Activated gamma-delta T cell treated with anti-CD3 and anti-CD28 coated beads, Interleukin-2, amount 50 U/mL, for 16 hours (primary cell): ENCODE measurements at regions not wholly inside any gene's neighbourhood (a gene's known extent, or its start where the extent isn't known, plus 50 kb on each side); places are given as distances from the start of the nearest gene placed in this dataset.

Experiments used
- DNase-seq: peaks from one replicate; pipeline ENCODE4 v3.0.0-alpha.2; 2020; ENCODE audit warnings: low read depth

DNA sequence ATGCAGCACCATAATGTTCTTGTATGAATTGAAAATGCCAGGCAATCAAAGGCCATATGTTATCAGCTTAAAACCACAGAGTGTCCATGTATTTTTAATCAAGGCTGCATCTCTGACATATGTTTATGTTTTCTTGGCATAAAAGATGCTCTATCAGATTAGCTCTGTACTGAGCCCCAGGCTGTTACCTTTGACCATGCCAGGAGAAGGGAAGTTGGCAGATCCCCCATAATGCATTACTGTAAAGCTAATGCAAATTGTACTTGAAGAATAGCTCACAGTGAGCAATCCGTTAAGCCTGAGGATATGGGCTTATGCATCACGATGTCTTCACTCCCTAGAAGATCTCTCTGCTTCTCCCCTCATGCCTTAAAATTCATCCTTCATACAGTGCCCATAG, 414.4 kb downstream of the BRINP1 start:
- DNase-seq, result no peak

DNA sequence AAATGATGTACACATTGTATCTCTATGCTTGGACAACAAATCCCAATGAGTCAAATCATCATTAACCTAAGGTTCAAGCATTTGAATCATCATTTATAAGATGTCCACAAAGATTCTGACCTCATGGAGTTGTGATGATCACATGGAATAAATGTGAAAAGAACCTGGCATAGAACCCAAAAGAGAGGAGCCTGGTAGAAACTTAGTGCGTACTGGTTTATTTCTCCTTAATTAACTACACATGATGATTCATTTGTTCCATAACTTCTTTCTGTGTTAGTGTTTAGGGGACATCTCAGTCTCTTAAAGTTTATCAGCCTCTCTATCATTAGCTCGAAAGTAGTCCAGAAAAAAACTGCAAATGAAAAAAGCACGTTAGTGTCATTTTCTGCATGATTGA, 411.6 kb downstream of the BRINP1 start:
- DNase-seq, result no peak

DNA sequence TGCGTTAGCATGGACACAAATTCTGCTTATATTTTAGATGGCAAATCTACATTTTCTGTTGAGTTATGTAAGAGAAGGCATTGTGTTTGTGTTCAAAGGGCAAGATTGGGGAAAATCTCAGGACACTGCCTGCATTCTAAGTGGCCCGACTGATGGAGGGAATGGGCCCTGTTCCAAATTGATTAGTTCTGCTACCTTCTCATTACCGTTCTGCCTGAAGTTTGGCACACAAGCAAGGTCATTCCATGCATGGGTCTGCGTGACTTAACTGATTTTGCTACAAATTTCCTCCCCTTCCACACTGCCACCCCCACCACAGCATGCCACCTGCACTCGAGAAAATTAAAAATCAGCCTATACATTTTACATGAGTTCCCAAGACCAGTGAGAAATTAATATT, 409.9 kb downstream of the BRINP1 start:
- no peak for DNase-seq

DNA sequence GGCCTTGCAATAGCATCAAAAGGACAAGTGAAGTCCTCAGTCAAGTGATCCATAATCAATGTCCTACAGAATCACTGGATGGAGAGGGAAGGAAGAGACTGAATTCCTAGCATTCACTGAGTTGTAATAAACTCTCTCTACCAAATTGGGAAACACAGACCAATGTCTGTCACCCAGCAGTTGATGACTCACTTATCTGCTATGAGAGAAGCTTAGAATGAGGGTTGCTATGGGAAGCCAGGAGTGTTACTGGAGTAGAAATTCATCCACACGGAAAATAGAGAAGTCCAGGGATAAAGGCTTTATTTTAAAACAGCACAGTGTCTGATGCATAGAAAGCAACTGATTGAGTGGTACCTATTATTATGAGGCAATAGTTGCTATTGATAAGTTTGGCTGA, 407.4 kb downstream of the BRINP1 start:
- no peak for DNase-seq

DNA sequence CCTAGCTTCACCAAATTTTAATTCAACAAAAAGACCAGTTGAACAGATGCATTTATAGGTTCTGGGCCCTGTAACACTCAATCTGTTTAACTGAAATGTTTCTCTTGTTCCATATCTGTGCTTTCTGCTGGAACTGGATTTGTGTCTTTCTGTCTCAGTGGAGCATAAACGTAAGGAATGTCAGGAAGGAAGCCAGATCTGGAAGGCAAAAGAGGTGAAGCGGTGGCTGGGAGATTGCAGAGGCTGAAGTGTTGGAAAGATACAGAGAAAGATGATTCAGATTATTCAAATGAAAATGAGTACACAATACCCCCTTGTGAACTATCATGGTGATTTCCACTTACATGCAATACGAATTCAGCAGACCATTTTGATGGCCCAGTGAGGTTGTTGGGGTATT, 406.8 kb downstream of the BRINP1 start:
- DNase-seq, result no peak

DNA sequence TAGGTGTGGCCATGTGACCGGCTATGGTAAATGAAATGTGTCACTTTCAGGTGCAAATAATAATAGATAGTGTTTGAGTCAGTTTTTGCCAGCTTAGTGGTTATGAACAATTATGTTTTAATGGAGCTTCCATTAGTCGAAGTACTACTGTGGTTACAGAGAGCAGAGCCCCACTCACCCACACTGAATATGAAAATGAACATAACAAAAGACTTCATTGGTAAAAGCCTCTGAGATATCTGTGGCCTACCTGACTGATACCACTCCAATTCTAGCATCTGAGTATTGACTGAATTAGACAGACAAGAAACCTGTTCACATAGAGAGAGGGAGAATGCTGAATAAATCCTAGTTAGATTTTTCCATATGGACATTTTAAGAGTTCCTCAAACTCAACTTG, 405.6 kb downstream of the BRINP1 start:
- DNase-seq, result no peak

DNA sequence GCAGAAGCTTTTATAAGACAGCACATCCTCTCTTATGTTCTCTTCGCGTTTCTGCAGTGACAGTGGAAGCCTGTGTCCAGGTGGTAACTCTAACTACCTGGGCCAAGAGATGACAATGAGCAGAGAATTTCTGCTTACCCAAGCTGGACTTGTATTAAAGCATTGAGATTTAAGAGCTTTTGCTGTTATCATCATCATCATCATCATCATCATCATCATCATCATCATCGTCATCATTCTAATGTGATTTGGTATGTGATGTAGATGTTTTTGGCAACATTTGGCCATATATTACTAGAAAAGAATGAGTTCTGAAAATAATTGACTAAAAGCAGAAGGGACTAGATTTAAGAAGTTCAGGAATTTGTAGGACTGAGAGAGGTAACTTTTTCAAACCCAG, 401.3 kb downstream of the BRINP1 start:
- DNase-seq, result no peak

DNA sequence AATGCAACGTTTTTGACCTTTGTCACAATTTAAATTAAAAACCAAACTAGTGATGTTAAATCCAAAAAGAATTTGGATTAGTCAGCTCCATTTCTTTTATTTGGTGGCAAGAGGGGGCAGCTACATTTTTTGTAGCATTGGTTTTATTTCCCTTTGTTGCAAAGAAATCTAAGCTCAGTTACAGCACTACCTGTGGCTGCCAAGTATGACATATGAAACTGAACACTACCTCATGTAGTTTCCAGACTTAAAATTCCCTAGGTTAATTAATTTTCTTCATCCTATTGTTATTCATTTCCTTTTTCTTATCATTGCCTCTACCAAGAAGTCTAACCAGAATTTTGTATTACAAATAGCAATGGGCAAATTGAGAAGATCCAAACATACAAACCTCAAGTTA, 393.5 kb downstream of the BRINP1 start:
- DNase-seq, result no peak

DNA sequence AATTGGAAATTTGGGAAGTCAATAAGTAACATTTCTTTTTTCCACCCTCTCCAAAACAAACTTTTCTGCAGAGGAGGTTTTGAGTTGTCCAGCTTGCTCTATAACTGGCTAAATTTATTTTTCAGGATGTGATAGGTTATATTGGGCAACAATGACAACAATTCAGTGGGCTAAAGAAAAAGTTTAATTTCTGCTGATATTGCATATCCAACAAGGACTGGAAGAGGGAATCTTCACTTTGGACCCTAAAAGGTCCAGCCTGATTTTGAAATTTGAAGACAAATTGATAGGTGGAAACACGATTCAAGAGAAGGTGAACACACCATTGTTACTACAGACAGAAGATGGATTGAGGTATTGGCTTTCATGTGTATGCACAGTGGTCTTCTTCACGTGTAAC, 393.1 kb downstream of the BRINP1 start:
- no peak for DNase-seq

DNA sequence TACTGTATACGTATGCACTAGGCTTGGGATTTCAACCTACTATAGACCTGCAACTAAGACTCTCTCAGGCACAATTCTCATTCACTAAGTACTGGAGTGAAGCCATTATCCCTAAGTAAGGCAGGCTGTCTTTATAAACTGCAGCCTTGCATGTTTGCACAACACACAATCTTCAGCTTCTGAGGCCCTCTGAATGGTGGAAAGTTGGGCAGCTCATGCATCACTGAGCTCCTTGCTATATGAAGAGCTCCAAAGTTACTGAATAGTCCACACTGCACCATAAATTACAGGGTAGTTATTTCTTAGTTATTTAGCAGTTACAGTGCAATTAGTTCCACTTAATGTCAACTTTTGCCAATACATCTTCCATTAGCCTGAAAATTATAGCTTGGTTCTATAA, 384.6 kb downstream of the BRINP1 start:
- no peak for DNase-seq

DNA sequence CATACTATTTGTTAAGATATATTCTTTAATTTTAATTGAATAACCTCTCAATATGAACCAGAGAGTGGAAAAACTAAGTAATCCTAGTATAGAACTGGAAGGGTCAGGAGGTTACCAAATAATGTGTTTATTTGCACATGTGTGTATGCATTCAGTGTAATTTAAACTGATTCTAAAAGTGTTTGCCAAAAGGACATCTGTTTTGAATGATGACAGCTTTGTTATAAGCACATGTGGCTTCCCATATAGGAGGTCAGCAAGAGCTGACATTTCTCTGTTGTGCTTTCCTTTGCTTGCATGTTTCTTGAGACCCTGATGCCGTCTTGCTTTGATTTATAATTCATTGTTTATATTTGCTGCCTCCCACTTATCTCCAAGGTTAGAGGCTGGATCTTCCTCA, 383.4 kb downstream of the BRINP1 start:
- no peak for DNase-seq

DNA sequence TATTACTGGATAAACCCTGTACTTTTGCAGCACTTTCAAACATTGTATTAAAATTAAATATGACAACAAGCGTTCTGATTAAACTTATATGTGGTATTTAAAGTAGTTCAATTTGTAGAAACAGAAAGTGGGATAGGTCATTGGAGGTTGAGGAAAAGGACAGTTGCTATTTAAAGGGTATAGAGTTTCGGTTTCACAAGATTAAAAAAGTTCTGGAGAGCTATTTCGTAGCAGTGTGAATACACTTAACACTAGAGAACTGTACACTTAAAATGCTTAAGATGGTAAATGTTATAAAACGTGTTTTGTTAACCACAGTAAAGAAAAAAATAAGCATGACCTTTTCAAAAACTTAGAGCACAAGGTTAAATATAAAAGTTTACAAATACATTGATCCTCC, 382.1 kb downstream of the BRINP1 start:
- no peak for DNase-seq

DNA sequence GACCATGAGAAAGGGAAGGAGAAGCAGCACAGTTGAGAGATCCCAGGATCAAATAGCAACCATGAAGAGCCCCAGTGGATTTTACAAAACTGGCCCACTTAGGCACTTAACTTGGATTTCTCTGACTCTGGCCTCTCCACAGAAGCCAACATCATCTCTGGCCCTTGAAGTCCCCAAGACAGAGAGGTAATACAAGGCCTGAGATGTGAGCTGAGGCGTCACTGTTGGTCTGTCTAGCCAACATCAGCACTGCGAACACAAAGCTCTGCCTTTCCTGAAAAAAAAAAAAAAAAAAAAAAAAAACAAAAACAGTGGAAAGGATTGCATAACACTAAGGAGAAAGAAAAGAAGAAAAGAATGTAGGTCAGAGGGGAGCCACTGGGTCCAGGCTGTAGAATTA, 378.3 kb downstream of the BRINP1 start:
- DNase-seq, result no peak

DNA sequence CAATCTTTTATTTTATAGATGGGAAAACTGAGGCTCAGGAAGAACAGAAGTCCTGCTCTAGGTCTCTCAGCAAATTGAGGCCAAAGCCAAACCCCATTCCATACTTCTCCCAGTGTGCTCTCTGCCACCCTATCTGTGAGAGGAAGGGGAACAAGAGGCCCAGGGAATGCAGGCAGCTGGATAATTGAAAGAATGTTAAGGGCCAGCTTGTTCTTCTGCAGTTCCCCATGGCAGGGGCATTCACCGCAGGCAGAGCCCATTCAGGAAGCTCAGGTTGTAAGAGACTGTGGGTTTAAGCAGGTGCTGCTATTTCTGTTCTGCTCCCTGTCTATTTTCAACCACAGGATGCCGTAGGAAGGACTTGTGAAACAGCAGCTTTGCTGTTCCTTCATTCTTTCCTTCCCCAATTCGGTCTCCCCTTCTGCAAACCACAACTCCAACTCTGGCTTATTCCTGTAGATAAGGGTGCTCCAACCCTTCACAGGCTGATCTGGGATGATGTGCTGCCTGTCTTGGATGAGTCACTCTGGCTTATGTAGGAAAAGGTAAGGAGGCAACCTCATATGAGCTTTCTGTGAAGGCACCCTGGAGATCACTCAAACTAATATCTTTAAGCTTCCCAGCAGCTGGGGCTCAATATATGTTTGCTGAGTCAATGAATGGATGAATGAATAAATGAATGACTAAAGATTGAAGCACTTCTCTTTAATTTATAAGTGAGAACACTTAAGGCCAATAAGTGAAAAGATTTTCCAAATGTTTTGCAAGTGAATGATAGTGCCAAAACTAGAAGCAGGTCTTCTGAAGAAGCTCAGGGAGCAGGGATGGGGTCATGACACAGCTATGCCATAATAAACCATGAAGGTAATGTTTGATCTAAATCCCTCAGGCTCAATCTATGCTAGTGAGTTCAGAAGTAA, 377.6 kb downstream of the BRINP1 start:
- DNase-seq, result no peak

DNA sequence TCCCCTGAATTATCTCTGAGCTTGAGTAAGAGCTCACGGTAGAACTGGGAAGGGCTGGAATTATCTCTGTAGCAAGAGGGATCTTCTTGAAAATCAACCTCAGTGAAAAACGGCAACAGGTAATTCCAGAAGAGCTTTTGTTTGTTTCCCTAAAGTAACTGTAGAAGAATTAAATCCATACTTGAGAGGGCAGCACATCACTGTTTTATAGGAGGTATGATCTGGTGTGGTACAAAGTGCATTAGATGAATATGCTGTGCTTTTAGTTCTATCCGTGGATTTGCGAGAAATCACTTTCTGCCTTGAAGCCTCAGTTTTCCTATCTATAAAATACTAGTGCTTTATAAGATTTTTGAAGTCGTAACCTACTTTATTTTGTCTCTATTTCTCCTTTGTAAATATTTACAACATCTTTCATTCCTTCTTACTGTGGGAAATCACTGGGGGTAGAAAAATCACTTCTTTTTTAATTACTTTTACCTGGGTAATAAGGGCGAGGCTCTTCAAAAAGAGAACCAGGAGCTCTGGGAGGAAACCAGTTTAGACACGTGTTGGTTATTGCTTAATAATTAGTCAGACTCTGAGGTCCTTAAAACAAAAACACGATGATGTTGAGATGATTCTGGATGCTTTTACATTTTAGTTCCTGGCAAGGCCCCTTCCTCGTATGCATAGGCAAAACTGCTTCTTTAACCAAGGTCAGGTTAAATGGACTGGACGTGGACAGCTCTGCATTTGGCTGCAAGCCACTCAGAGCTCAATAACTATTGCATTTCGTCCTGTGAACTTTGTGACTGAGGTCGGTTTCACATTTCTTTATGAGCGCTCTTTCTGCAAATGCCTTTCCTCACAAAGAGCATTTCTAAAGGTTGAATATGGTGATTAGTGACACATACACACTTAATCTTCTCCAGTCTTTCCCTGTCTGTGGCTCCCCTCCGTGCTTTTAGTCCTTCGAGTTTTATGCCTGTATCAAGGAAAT, 376.1 kb downstream of the BRINP1 start:
- no peak for DNase-seq

DNA sequence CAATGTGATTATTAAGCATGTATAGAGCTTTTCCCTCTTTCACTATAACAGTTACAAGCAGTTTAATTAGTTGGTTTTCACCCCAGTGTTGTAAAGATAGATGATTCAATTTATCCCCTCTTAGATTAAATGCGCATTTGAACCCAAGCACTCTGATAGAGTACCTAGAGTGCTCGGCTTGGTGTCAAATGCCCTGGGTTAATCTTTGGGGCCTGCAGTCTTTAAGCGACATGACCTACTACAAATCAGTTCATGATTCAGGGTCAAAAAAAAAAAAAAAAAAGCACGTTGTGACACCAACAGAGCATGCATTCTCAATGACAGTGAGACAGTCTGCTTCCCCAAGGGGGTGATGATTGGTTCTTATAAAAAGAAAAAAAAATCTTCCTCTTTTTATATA, 375.3 kb downstream of the BRINP1 start:
- DNase-seq, result no peak

DNA sequence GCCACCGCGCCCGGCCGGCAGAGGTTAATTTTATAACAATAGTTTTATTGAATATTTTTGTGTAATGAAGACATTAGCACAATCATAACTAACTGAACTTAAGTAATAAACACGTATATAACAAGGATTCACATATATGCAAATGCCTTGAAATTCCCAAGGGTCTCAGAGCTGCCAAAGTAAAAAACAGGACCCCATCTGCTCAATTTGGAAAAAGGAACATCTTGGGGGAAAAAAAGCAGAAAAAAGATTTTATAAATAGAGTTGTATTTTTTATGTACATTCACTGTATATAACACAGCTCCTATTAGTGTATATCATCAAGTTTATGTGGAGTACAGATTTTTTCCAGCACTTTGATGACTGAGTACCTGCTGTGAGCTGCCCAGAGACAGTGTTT, 366.7 kb downstream of the BRINP1 start:
- DNase-seq, result no peak

DNA sequence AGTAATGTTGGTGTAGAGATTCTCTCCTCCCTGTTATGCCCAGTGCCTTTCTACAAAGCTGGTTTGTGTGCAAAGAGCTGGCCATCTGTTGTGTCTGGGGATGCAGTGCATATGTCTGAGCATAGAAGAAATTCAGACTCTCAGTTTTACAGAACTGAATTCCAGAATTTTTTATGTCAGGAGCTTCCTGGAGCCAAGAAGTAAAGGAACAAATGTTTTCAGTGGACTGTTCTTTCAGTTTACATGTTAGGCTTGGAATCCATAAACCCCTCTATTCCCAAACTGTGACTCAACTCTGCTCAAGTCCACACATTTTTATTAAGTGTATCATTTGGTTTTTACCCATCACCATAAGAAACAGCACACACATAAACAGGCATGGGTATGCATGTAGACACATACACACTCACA, 366.0 kb downstream of the BRINP1 start:
- DNase-seq, result no peak

DNA sequence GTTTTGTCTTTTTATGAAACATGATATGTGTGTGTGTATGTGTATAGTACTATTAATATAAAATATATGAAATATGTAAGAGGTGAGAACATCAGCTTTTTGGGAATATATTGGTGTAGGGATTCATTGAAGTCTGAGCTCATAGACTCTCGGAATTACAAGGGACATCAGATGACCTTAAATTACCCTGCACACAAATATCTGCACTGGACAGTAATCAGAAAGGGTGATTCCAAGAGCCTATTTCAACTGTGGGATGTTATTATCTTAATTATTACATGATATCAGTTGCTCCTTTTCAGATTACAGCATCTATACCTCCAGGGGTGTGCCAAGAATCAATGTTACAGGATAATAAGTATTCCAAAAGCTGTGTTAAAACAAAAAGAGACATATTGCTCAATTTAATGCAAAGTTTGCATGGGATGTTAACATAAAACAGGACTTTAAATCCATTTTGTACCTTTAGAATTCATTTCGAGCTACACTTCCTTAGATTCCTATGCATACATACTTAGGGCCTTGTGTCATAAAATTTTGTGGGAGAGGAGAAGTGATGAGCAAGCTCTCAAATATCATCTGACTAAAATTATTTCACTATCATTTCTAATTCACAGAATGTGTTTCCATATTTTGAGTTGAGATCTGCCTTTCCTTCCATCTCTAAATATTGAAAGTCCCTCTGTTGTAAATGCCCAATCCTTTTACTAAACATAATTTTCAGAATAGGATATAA, 365.2 kb downstream of the BRINP1 start:
- DNase-seq, result no peak

DNA sequence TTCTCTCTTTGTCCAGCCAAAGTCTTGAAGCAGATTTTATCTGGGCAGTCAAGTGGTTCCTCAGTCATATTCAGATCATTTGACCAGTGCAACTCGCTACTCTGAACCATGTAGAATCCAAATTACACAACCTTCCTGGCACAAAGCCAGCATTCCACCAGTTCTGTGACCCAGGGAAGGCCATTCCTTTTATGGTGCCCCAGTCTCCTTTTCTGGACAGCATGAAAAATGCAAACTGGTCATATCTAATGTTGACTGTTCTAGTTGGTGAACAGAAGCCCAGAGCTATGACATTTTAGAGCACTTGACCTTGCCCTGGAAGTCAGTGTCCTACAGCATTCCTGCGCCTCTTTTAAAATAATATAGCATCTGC, 364.6 kb downstream of the BRINP1 start:
- DNase-seq, result no peak

DNA sequence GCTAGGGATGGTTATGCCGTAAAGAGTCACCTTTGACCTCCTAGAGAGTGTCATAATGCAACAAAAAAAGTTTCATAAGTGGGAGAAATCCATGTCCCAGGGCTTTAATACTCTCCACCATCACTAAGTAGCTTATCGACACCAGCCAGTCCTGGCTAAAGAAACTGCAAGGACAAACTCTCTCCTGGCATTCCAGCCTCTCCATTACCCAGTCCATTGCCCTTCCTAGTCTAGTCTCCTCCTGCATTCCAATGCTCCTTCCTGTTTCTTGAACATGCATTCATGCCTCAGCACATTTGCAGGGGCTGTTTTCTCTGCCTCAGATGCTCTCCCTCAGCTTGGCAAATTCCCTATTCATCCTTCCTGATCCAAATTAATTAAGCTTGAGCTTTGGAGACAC, 364.1 kb downstream of the BRINP1 start:
- DNase-seq, result no peak

DNA sequence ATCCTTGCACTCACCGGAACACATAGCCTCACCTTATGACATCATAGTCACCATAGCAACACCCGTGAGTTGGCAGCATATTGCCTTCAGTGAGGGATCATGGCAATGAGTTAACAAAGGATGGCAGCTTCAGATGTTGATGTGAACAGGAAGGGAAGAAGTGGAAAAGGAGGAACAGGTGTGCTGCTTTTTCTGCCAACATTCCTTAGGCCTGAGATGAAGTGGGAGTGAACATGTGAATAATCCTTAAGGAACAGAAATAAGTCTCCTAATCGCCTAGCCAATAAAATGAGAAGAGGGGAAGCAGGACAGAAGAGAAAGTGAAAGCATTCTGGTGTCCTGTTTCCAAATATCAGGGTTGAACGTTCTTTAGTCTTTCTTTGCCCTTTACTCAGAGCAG, 360.0 kb downstream of the BRINP1 start:
- no peak for DNase-seq
